Sigmoid colon (tissue), 3 donors: ENCODE measurements at regions not wholly inside any gene's neighbourhood (a gene's known extent, or its start where the extent isn't known, plus 50 kb on each side); places are given as distances from the start of the nearest gene placed in this dataset.

Source experiments
- CTCF ChIP-seq, 4 experiments: fragments of 450-650 bp in 3 of 4; fragments of 200-600 bp in 1 of 4; IDR thresholded peaks; one replicate each; pipeline ENCODE4 v1.5.1; 2016 to 2019; ENCODE audit warnings: antibody characterized with exemption in 4 of 4, mild to moderate bottlenecking in 3 of 4, moderate library complexity in 2 of 4
- POLR2A ChIP-seq, 2 donors: fragments of 450-650 bp; IDR thresholded peaks; one replicate each; pipeline ENCODE4 v1.6.1; 2016; ENCODE audit warnings: antibody characterized with exemption in 2 of 2, mild to moderate bottlenecking in 2 of 2, moderate library complexity in 2 of 2

GRCh38 chr5:18024542-18024941, 390.3 kb downstream of the TAF11L14 start:
- TF ChIP-seq POLR2A (IDR thresholded peaks at IDR 0.05), result no peak
- TF ChIP-seq CTCF (IDR thresholded peaks at IDR 0.05), result no peak
